Erythroblast (primary cell): ENCODE measurements at regions not wholly inside any gene's neighbourhood (a gene's known extent, or its start where the extent isn't known, plus 50 kb on each side); places are given as distances from the start of the nearest gene placed in this dataset.

Source experiments
- GATA1 ChIP-seq: IDR thresholded peaks from 2 replicates; pipeline ENCODE4 v1.6.1; 2011; ENCODE audit warnings: low read depth, mild to moderate bottlenecking, control low read depth, low read length, moderate library complexity
- POLR2A ChIP-seq: IDR thresholded peaks from 2 replicates; pipeline ENCODE4 v1.6.1; 2011; ENCODE audit warnings: mild to moderate bottlenecking, low read length

DNA sequence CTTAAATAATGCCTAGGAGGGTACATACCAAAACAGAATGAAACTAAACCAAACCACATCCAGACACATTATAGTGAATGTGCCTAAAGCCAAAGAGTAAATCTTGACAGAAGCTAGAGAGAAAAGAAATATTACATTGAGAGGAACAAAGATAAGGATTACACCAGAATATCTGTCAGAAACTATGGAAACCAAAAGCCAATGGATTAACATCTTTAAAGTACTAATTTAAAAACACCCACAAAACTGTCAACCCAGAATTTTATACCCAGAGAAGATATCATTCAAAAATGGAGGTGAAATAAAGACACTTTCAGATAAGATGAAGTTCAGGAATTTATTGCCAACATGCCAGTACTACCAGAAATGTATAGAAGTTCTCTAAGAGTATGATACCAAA lies 198.5 kb upstream of the ZEB2 start:
- TF ChIP-seq POLR2A, result no peak
- no peak for TF ChIP-seq GATA1
